ENCODE measurements at regions not wholly inside any gene's neighbourhood (a gene's known extent, or its start where the extent isn't known, plus 50 kb on each side); places are given as distances from the start of the nearest gene placed in this dataset.

- Mint-ChIP-seq H3K27ac (ENCODE audit: unreplicated experiment) (peak overlapping the region; percentile 66), H3K4me1 (ENCODE audit: low read depth) (peaks cover 29% of the 10 kb centered on the region), H3K36me3 (ENCODE audit: low read depth) (peaks cover 7% of the 10 kb centered on the region), H3K27me3 (ENCODE audit: low read depth) (no peaks in the 10 kb centered on the region), H3K9me3 (ENCODE audit: low read depth) (peaks cover 18% of the 10 kb centered on the region), H3K4me3 (ENCODE audit: unreplicated experiment) (no peak overlapping the region)
- TF ChIP-seq CTCF (IDR thresholded peaks at IDR 0.05): no peak
- DNase-seq (ENCODE audit: low spot score): no peak
These were observed 49.7 kb upstream of the LHFPL2 start for GRCh38 chr5:78698191-78698791.

Measured in chondrocyte (in vitro differentiated cells).